ENCODE measurements at regions not wholly inside any gene's neighbourhood (a gene's known extent, or its start where the extent isn't known, plus 50 kb on each side); places are given as distances from the start of the nearest gene placed in this dataset.
"Not testable (repeated sequence)": the region's sequence is repeated elsewhere in the genome, so short reads cannot be mapped to it uniquely, and the experiment has no call there.

GRCh38 chr14:97065305-97066067 is 268.3 kb downstream of the VRK1 start:
- Histone ChIP-seq H3K4me1 (ENCODE audit: control insufficient read depth in 5 of 5, insufficient read depth in 5 of 5, low read length in 5 of 5) (no peaks in the 10 kb centered on the region), H3K27ac (ENCODE audit: low read depth, low read length) (no peak overlapping the region), H3K36me3 (ENCODE audit: control insufficient read depth in 5 of 5, insufficient read depth in 5 of 5, low read length in 5 of 5) (no peaks in the 10 kb centered on the region)

DNA sequence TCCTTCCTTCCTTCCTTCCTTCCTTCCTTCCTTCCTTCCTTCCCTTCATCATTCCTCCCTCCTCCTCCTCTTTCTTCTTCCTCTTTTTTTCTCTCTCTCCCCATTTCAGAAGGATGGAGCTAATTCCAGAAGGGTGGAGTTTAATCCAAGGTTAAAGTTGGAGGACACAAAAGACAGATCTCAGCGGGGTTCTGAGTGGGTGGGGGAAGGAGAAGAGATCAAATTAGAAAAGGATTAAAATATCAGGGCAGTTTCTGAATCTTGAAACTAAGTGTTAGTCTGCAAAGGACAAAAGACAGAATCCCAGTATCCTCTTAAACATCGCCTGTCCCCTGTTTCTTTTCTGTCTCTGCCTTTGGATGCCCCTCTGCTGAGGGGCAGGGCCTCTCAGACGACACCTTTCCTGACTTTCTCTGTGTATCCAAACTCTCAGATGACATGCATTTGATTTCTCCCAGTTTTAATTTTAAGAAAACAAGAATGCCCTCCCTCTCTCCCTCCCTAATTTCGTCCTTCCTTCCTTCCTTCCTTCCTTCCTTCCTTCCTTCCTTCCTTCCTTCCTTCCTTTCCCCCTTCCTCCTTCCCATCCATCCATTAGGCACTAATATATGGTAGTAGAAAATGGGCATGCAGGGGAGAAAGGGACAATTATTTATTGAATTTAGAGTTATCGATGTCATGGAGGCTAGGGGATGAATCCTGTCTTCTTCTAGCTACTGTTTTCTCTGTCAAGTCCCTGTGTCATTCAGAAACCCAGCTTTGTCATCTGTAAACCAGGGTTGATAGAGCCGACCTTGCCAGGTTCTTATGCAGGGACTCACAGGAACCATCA is 269.1 kb downstream of the VRK1 start:
- Histone ChIP-seq H3K27me3 (ENCODE audit: control insufficient read depth in 5 of 5, insufficient read depth in 4 of 5, low read length in 5 of 5) (peaks cover 0 to 9% (median 3%) of the 10 kb centered on the region in 5 donors), H3K4me3 (ENCODE audit: low read depth in 1 of 5, low read length in 5 of 5) (no peak overlapping the region), H3K36me3 (ENCODE audit: control insufficient read depth in 5 of 5, insufficient read depth in 5 of 5, low read length in 5 of 5) (no peaks in the 10 kb centered on the region), H3K9ac (ENCODE audit: low read length in 5 of 5) (no peak overlapping the region), H3K9me3 (ENCODE audit: control insufficient read depth in 5 of 5, low read length in 5 of 5) (no peaks in the 10 kb centered on the region), H3K4me1 (ENCODE audit: control insufficient read depth in 5 of 5, insufficient read depth in 5 of 5, low read length in 5 of 5) (no peaks in the 10 kb centered on the region), H3K27ac (ENCODE audit: low read depth, low read length) (no peak overlapping the region)

More at GRCh38 chr14:97065305-97066067, 268.3 kb downstream of the VRK1 start:
- H3K9ac ChIP-seq (ENCODE audit: low read length in 5 of 5) = no peak overlapping the region
- peaks cover 0 to 9% (median 3%) of the 10 kb centered on the region in 5 donors for H3K27me3 ChIP-seq (ENCODE audit: control insufficient read depth in 5 of 5, insufficient read depth in 4 of 5, low read length in 5 of 5)
- H3K4me3 ChIP-seq (ENCODE audit: low read depth in 1 of 5, low read length in 5 of 5) = no peak overlapping the region
- H3K9me3 ChIP-seq (ENCODE audit: control insufficient read depth in 5 of 5, low read length in 5 of 5) = no peaks in the 10 kb centered on the region

GRCh38 chr14:97068293-97068692 is 271.1 kb downstream of the VRK1 start:
- not testable (repeated sequence) for H3K4me1 ChIP-seq (ENCODE audit: control insufficient read depth in 5 of 5, insufficient read depth in 5 of 5, low read length in 5 of 5); H3K27ac ChIP-seq (ENCODE audit: low read depth, low read length)

DNA sequence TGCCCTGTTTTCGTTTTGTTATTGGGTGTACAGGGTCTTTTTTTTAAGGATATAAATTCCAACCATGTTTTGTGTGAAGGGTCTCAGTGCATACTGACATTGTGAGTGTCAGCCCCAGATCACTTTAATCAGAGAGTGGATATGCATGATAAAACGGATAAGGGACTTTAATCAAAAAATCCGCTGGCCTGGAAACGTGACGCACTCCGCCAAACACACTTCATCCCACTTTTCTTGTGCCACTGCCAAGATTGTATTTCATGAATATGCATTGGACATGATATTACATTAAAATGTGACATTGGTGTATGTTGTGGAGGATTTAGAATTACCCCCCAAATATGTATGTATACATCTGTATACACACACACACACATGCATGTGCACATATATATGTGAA is 273.1 kb downstream of the VRK1 start:
- H3K9ac ChIP-seq (ENCODE audit: low read length in 5 of 5) = no peak overlapping the region
- H3K27ac ChIP-seq (ENCODE audit: low read depth, low read length) = no peak overlapping the region
- H3K9me3 ChIP-seq (ENCODE audit: control insufficient read depth in 5 of 5, low read length in 5 of 5) = no peaks in the 10 kb centered on the region
- no peaks in the 10 kb centered on the region for H3K4me1 ChIP-seq (ENCODE audit: control insufficient read depth in 5 of 5, insufficient read depth in 5 of 5, low read length in 5 of 5)
- no peaks in the 10 kb centered on the region for H3K36me3 ChIP-seq (ENCODE audit: control insufficient read depth in 5 of 5, insufficient read depth in 5 of 5, low read length in 5 of 5)
- no peak overlapping the region for H3K4me3 ChIP-seq (ENCODE audit: low read depth in 1 of 5, low read length in 5 of 5)
- peaks cover 0 to 5% (median 0%) of the 10 kb centered on the region in 5 donors for H3K27me3 ChIP-seq (ENCODE audit: control insufficient read depth in 5 of 5, insufficient read depth in 4 of 5, low read length in 5 of 5)

More at GRCh38 chr14:97068293-97068692, 271.1 kb downstream of the VRK1 start:
- H3K27me3 ChIP-seq (ENCODE audit: control insufficient read depth in 5 of 5, insufficient read depth in 4 of 5, low read length in 5 of 5); H3K9ac ChIP-seq (ENCODE audit: low read length in 5 of 5); H3K9me3 ChIP-seq (ENCODE audit: control insufficient read depth in 5 of 5, low read length in 5 of 5); H3K36me3 ChIP-seq (ENCODE audit: control insufficient read depth in 5 of 5, insufficient read depth in 5 of 5, low read length in 5 of 5); H3K4me3 ChIP-seq (ENCODE audit: low read depth in 1 of 5, low read length in 5 of 5): not testable (repeated sequence)

GRCh38 chr14:97071177-97071576 is 274.0 kb downstream of the VRK1 start:
- Histone ChIP-seq H3K36me3 (ENCODE audit: control insufficient read depth in 5 of 5, insufficient read depth in 5 of 5, low read length in 5 of 5) (no peaks in the 10 kb centered on the region), H3K27me3 (ENCODE audit: control insufficient read depth in 5 of 5, insufficient read depth in 4 of 5, low read length in 5 of 5) (peaks cover 0 to 5% (median 0%) of the 10 kb centered on the region in 5 donors), H3K9me3 (ENCODE audit: control insufficient read depth in 5 of 5, low read length in 5 of 5) (no peaks in the 10 kb centered on the region), H3K4me1 (ENCODE audit: control insufficient read depth in 5 of 5, insufficient read depth in 5 of 5, low read length in 5 of 5) (no peaks in the 10 kb centered on the region), H3K4me3 (ENCODE audit: low read depth in 1 of 5, low read length in 5 of 5) (no peak overlapping the region), H3K27ac (ENCODE audit: low read depth, low read length) (no peak overlapping the region), H3K9ac (ENCODE audit: low read length in 5 of 5) (no peak overlapping the region)

DNA sequence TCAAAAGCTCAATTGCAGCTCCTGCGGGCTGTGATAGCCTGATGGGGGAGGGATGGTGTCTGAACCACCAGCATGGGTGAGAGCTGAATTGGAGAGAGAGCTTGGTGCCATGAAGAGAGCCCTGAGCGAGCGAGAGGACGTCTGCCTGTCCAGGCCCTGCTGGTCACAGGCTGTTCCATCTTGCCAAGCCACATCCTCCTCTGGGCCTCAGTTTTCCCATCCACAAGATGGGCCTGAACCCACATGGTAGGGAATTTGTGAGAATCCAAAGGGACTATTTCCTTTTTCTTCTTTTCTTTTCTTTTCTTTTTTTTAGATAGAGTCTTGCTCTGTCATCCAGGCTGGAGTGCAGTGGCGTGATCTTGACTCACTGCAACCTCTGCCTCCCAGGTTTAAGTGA is 276.4 kb downstream of the VRK1 start:
- Histone ChIP-seq H3K36me3 (ENCODE audit: control insufficient read depth in 5 of 5, insufficient read depth in 5 of 5, low read length in 5 of 5) (no peaks in the 10 kb centered on the region), H3K4me3 (ENCODE audit: low read depth in 1 of 5, low read length in 5 of 5) (no peak overlapping the region), H3K4me1 (ENCODE audit: control insufficient read depth in 5 of 5, insufficient read depth in 5 of 5, low read length in 5 of 5) (peaks cover 0 to 8% (median 5%) of the 10 kb centered on the region in 5 donors), H3K27ac (ENCODE audit: low read depth, low read length) (no peak overlapping the region), H3K9ac (ENCODE audit: low read length in 5 of 5) (no peak overlapping the region), H3K9me3 (ENCODE audit: control insufficient read depth in 5 of 5, low read length in 5 of 5) (no peaks in the 10 kb centered on the region), H3K27me3 (ENCODE audit: control insufficient read depth in 5 of 5, insufficient read depth in 4 of 5, low read length in 5 of 5) (peaks cover 0 to 5% (median 0%) of the 10 kb centered on the region in 5 donors)

DNA sequence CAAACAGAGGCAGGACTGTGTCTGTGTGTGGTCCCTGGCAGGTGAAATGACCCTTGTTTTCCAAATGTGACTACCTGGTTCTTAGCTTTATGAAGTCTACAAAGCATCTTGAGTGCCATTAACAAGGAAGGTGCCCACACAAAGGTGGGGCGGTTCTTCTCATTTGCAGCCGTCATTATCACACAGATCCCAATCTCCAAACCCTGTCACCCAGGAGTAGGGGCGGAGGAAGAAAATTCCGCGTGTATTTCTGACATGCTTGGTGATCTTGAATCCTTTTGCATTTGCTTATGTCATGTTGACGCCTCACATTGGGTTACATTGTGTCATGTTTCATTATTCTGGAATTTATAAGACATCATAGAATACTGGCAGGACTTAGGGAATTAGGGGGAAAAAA is 277.3 kb downstream of the VRK1 start:
- Histone ChIP-seq H3K4me1 (ENCODE audit: control insufficient read depth in 5 of 5, insufficient read depth in 5 of 5, low read length in 5 of 5) (peaks cover 0 to 8% (median 5%) of the 10 kb centered on the region in 5 donors), H3K27ac (ENCODE audit: low read depth, low read length) (no peak overlapping the region), H3K9ac (ENCODE audit: low read length in 5 of 5) (no peak overlapping the region), H3K36me3 (ENCODE audit: control insufficient read depth in 5 of 5, insufficient read depth in 5 of 5, low read length in 5 of 5) (no peaks in the 10 kb centered on the region), H3K27me3 (ENCODE audit: control insufficient read depth in 5 of 5, insufficient read depth in 4 of 5, low read length in 5 of 5) (peaks cover 0 to 2% (median 0%) of the 10 kb centered on the region in 5 donors), H3K9me3 (ENCODE audit: control insufficient read depth in 5 of 5, low read length in 5 of 5) (no peaks in the 10 kb centered on the region), H3K4me3 (ENCODE audit: low read depth in 1 of 5, low read length in 5 of 5) (no peak overlapping the region)

DNA sequence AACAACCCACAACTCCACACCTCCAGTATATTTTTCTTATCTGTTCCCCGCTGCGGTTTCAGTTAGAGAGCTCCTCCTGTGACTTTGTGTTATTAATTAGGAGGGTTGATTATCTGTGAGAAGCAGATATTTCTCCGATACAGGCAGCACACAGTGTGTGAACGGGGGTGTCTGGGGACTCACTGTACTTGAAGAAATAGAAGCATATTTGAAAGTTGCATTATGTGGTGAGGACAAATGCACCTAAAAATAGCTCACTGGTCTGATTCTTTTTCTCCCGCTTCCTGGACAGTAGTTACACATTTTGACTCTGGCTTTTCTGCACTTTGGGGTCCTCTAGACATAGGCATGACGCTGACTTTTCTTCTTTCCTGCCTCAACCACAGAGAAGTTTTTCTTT is 277.7 kb downstream of the VRK1 start:
- H3K9me3 ChIP-seq (ENCODE audit: control insufficient read depth in 5 of 5, low read length in 5 of 5) = no peaks in the 10 kb centered on the region
- no peak overlapping the region for H3K9ac ChIP-seq (ENCODE audit: low read length in 5 of 5)
- H3K4me3 ChIP-seq (ENCODE audit: low read depth in 1 of 5, low read length in 5 of 5) = no peak overlapping the region
- peaks cover 0 to 8% (median 5%) of the 10 kb centered on the region in 5 donors for H3K4me1 ChIP-seq (ENCODE audit: control insufficient read depth in 5 of 5, insufficient read depth in 5 of 5, low read length in 5 of 5)
- no peak overlapping the region for H3K27ac ChIP-seq (ENCODE audit: low read depth, low read length)
- H3K36me3 ChIP-seq (ENCODE audit: control insufficient read depth in 5 of 5, insufficient read depth in 5 of 5, low read length in 5 of 5) = no peaks in the 10 kb centered on the region
- no peaks in the 10 kb centered on the region for H3K27me3 ChIP-seq (ENCODE audit: control insufficient read depth in 5 of 5, insufficient read depth in 4 of 5, low read length in 5 of 5)

- no peaks in the 10 kb centered on the region for H3K27me3 ChIP-seq (ENCODE audit: control insufficient read depth in 5 of 5, insufficient read depth in 4 of 5, low read length in 5 of 5)
- no peak overlapping the region for H3K4me3 ChIP-seq (ENCODE audit: low read depth in 1 of 5, low read length in 5 of 5)
- peaks cover 0 to 8% (median 5%) of the 10 kb centered on the region in 5 donors for H3K4me1 ChIP-seq (ENCODE audit: control insufficient read depth in 5 of 5, insufficient read depth in 5 of 5, low read length in 5 of 5)
- H3K27ac ChIP-seq (ENCODE audit: low read depth, low read length) = no peak overlapping the region
- H3K36me3 ChIP-seq (ENCODE audit: control insufficient read depth in 5 of 5, insufficient read depth in 5 of 5, low read length in 5 of 5) = no peaks in the 10 kb centered on the region
- no peaks in the 10 kb centered on the region for H3K9me3 ChIP-seq (ENCODE audit: control insufficient read depth in 5 of 5, low read length in 5 of 5)
- H3K9ac ChIP-seq (ENCODE audit: low read length in 5 of 5) = no peak overlapping the region
These were observed 280.1 kb downstream of the VRK1 start for GRCh38 chr14:97077253-97077653.

DNA sequence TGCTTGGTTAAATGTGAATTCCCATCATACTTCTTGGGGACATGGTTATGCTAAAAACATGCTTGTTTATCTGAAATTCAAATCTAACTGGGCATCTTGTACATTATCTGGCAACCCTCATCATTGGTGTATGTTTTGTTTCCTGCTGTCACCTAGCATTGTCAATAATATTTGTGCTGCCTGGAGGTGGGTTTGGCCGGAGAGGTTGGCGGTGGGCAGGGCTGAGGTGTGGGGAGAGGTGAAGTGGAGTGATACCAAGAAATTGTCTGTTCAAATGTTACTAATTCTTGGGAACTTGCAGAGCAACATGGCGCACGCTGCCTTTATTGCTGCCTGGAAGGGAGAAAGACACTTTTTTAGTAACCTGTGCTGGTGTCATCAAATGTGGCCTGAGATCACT is 280.5 kb downstream of the VRK1 start:
- no peak overlapping the region for H3K4me3 ChIP-seq (ENCODE audit: low read depth in 1 of 5, low read length in 5 of 5)
- no peaks in the 10 kb centered on the region for H3K27me3 ChIP-seq (ENCODE audit: control insufficient read depth in 5 of 5, insufficient read depth in 4 of 5, low read length in 5 of 5)
- no peaks in the 10 kb centered on the region for H3K36me3 ChIP-seq (ENCODE audit: control insufficient read depth in 5 of 5, insufficient read depth in 5 of 5, low read length in 5 of 5)
- peaks cover 0 to under 1% (median 0%) of the 10 kb centered on the region in 5 donors for H3K9me3 ChIP-seq (ENCODE audit: control insufficient read depth in 5 of 5, low read length in 5 of 5)
- no peak overlapping the region for H3K9ac ChIP-seq (ENCODE audit: low read length in 5 of 5)
- no peak overlapping the region for H3K27ac ChIP-seq (ENCODE audit: low read depth, low read length)
- H3K4me1 ChIP-seq (ENCODE audit: control insufficient read depth in 5 of 5, insufficient read depth in 5 of 5, low read length in 5 of 5) = peaks cover 0 to 8% (median 5%) of the 10 kb centered on the region in 5 donors

Data from subcutaneous abdominal adipose tissue (tissue), 5 donors.